H1 (cell line): ENCODE measurements at regions not wholly inside any gene's neighbourhood (a gene's known extent, or its start where the extent isn't known, plus 50 kb on each side); places are given as distances from the start of the nearest gene placed in this dataset.

Experiments used
- CTCF ChIA-PET: fragments of 300-600 bp; sonication (Branson Sonifier 250); formaldehyde crosslinking; loops from one replicate; lab custom pipeline; 2021; ENCODE audit not compliant: partially characterized antibody; lab: Charles Lee
- POLR2A ChIA-PET: fragments of 300-600 bp; sonication (Branson Sonifier 250); formaldehyde crosslinking; loops from one replicate; lab custom pipeline; 2021; ENCODE audit warnings: inconsistent platforms; ENCODE audit not compliant: partially characterized antibody; lab: Charles Lee
- DNase-seq, 2 experiments: peaks; one replicate each; pipeline versions ENCODE4 v3.0.0 to v3.0.0-alpha.2; 2010 to 2022; ENCODE audit warnings: low spot score in 2 of 2, low read depth in 1 of 2, mixed read lengths in 1 of 2
- FAIRE-seq: peaks from 2 replicates; lab custom pipeline; 2011; peaks lifted over from hg19 to GRCh38; lab: Jason Lieb, UNC
- H2AFZ ChIP-seq: 2 replicates; pipeline ENCODE4 v1.8.1; 2012; ENCODE audit warnings: low read length, inconsistent platforms
- H2AK5ac ChIP-seq: 2 replicates; pipeline ENCODE4 v1.6.1; 2013; ENCODE audit warnings: low read depth, low read length
- H2BK120ac ChIP-seq: replicated peaks from 2 replicates; pipeline ENCODE3; 2013; ENCODE audit warnings: low read depth, low read length, inconsistent platforms
- H2BK12ac ChIP-seq: 2 replicates; pipeline ENCODE4 v1.6.1; 2013; ENCODE audit warnings: low read depth, low read length
- H2BK15ac ChIP-seq: 2 replicates; pipeline ENCODE4 v1.6.1; 2013; ENCODE audit warnings: low read length
- H2BK20ac ChIP-seq: 2 replicates; pipeline ENCODE4 v1.6.1; 2013; ENCODE audit warnings: low read length
- H2BK5ac ChIP-seq: 2 replicates; pipeline ENCODE4 v1.6.1; 2013; ENCODE audit warnings: low read depth, low read length
- H3K14ac ChIP-seq: 2 replicates; pipeline ENCODE4 v1.6.1; 2013; ENCODE audit warnings: inconsistent platforms; ENCODE audit not compliant: insufficient read length
- H3K18ac ChIP-seq: 2 replicates; pipeline ENCODE4 v1.6.1; 2013; ENCODE audit warnings: low read length; ENCODE audit errors: extremely low read depth
- H3K23ac ChIP-seq: 2 replicates; pipeline ENCODE4 v1.6.1; 2013; ENCODE audit warnings: inconsistent platforms; ENCODE audit not compliant: insufficient read length
- H3K23me2 ChIP-seq: 2 replicates; pipeline ENCODE4 v1.6.1; 2013; ENCODE audit warnings: low read depth, low read length
- H3K27ac ChIP-seq: 2 replicates; pipeline ENCODE4 v1.6.1; 2011; ENCODE audit warnings: low read depth, low read length, inconsistent platforms
- H3K27me3 ChIP-seq, 4 experiments: replicated peaks in 1 of 4; 1 replicate in 1 of 4; 2 replicates in 3 of 4; pipeline versions ENCODE4 v1.6.1 to v1.8.1; 2011 to 2013; ENCODE audit warnings: low read length in 3 of 4, mild to moderate bottlenecking in 3 of 4, inconsistent platforms in 2 of 4, mixed read lengths in 2 of 4, moderate library complexity in 1 of 4; ENCODE audit not compliant: control insufficient read depth in 3 of 4, insufficient read depth in 3 of 4; ENCODE audit errors: extremely low read depth in 1 of 4
- H3K36me3 ChIP-seq, 4 experiments: 2 replicates each; pipeline versions ENCODE4 v1.6.1 to v1.8.1; 2011 to 2013; ENCODE audit warnings: mild to moderate bottlenecking in 4 of 4, low read length in 3 of 4, moderate library complexity in 2 of 4, control low read depth in 1 of 4, inconsistent platforms in 1 of 4; ENCODE audit not compliant: insufficient read depth in 4 of 4, control insufficient read depth in 2 of 4
- H3K4ac ChIP-seq: replicated peaks from 2 replicates; pipeline ENCODE3; 2013; ENCODE audit warnings: low read length, low read depth, mixed read lengths, inconsistent platforms; ENCODE audit not compliant: insufficient read length
- H3K4me1 ChIP-seq, 4 experiments: replicated peaks in 1 of 4; 1 replicate in 1 of 4; 2 replicates in 3 of 4; pipeline versions ENCODE4 v1.6.1 to v1.8.1; 2011 to 2013; ENCODE audit warnings: low read length in 3 of 4, inconsistent platforms in 2 of 4, mixed read lengths in 1 of 4; ENCODE audit not compliant: insufficient read depth in 4 of 4, control insufficient read depth in 3 of 4
- H3K4me2 ChIP-seq, 2 experiments: 2 replicates each; pipeline versions ENCODE4 v1.6.1 to v1.8.1; 2011 to 2013; ENCODE audit warnings: low read depth in 2 of 2, low read length in 2 of 2, control low read depth in 1 of 2, inconsistent platforms in 1 of 2, mild to moderate bottlenecking in 1 of 2; ENCODE audit not compliant: insufficient read depth in 1 of 2
- H3K4me3 ChIP-seq, 4 experiments: fragments of 200-600, 300-600 bp in 1 of 4; sonication (generic), shearing (Covaris generic), sonication (Bioruptor Twin) in 1 of 4; 2 replicates each; pipeline versions ENCODE4 v1.5.1 to v1.8.1; 2011 to 2016; ENCODE audit warnings: low read length in 4 of 4, low read depth in 3 of 4, control low read depth in 2 of 4, inconsistent platforms in 2 of 4, mild to moderate bottlenecking in 2 of 4, mixed read lengths in 1 of 4, moderate library complexity in 1 of 4; ENCODE audit not compliant: insufficient read depth in 2 of 4; ENCODE audit errors: extremely low read depth in 1 of 4
- H3K56ac ChIP-seq: replicated peaks from 2 replicates; pipeline ENCODE3; 2013; ENCODE audit warnings: low read depth, mild to moderate bottlenecking, mixed read lengths, low read length, inconsistent platforms; ENCODE audit not compliant: insufficient read length
- H3K79me1 ChIP-seq: 2 replicates; pipeline ENCODE4 v1.6.1; 2013; ENCODE audit warnings: low read depth, low read length, control low read depth
- H3K79me2 ChIP-seq, 2 experiments: 2 replicates each; pipeline versions ENCODE4 v1.6.1 to v1.8.1; 2012 to 2013; ENCODE audit warnings: low read length in 2 of 2, mild to moderate bottlenecking in 2 of 2, inconsistent platforms in 1 of 2; ENCODE audit not compliant: insufficient read depth in 2 of 2, control insufficient read depth in 1 of 2
- H3K9ac ChIP-seq, 4 experiments: replicated peaks in 1 of 4; 1 replicate in 1 of 4; 2 replicates in 3 of 4; pipeline versions ENCODE4 v1.6.1 to v1.8.1; 2011 to 2013; ENCODE audit warnings: low read depth in 3 of 4, low read length in 3 of 4, control low read depth in 2 of 4, mild to moderate bottlenecking in 2 of 4, moderate library complexity in 2 of 4, inconsistent platforms in 1 of 4; ENCODE audit errors: extremely low read depth in 1 of 4
- H3K9me3 ChIP-seq, 2 experiments: 2 replicates each; pipeline versions ENCODE4 v1.6.1 to v1.8.1; 2012 to 2013; ENCODE audit warnings: mild to moderate bottlenecking in 2 of 2, moderate library complexity in 2 of 2, control low read depth in 1 of 2, inconsistent platforms in 1 of 2, low read depth in 1 of 2, low read length in 1 of 2, mixed read lengths in 1 of 2; ENCODE audit not compliant: insufficient read depth in 2 of 2
- H4K20me1 ChIP-seq, 2 experiments: replicated peaks in 1 of 2; 2 replicates each; pipeline versions ENCODE3 to v1.8.1; 2011 to 2013; ENCODE audit warnings: inconsistent platforms in 2 of 2, low read length in 2 of 2, mild to moderate bottlenecking in 1 of 2; ENCODE audit not compliant: insufficient read depth in 2 of 2, control insufficient read depth in 1 of 2
- H4K5ac ChIP-seq: 2 replicates; pipeline ENCODE4 v1.6.1; 2013; ENCODE audit warnings: low read length, low read depth, mixed read lengths, inconsistent platforms; ENCODE audit not compliant: insufficient read length
- H4K8ac ChIP-seq: 2 replicates; pipeline ENCODE4 v1.8.0; 2013; ENCODE audit warnings: mild to moderate bottlenecking, moderate library complexity, low read length, inconsistent platforms; ENCODE audit not compliant: insufficient read depth; ENCODE audit errors: extremely low read depth
- H4K91ac ChIP-seq: replicated peaks from 2 replicates; pipeline ENCODE3; 2013; ENCODE audit warnings: low read length, mixed read lengths, inconsistent platforms; ENCODE audit not compliant: insufficient read length
- BRCA1 ChIP-seq: IDR thresholded peaks from 2 replicates; pipeline ENCODE4 v1.6.1; 2012; ENCODE audit warnings: low read depth, low read length, improper control_type of control experiment
- EGR1 ChIP-seq: IDR thresholded peaks from 2 replicates; pipeline ENCODE4 v1.6.1; 2011; ENCODE audit warnings: low read depth, low read length, borderline replicate concordance
- GTF2F1 ChIP-seq: IDR thresholded peaks from 2 replicates; pipeline ENCODE4 v1.6.1; 2012; ENCODE audit warnings: low read depth, low read length, improper control_type of control experiment, borderline replicate concordance
- WGBS, 2 experiments: shearing (Covaris generic) in 1 of 2; methylation state at CpG; one replicate each; pipeline versions ENCODE4 v1.1.6 to v1.1.7; 2013 to 2015; ENCODE audit warnings: low lambda C conversion rate in 2 of 2, mixed read lengths in 2 of 2, inconsistent platforms in 1 of 2, low coverage in 1 of 2, missing lambda C conversion rate in 1 of 2; ENCODE audit not compliant: insufficient replicate concordance in 2 of 2, insufficient coverage in 1 of 2, insufficient read length in 1 of 2; ENCODE audit errors: extremely low coverage in 1 of 2, missing lambda C conversion rate in 1 of 2; 5-methylcytosine and 5-hydroxymethylcytosine counted together
- TF ChIP-seq, protein P1 (sequence below), 3 experiments: IDR thresholded peaks; 1 replicate in 2 of 3; 2 replicates in 1 of 3; pipeline versions ENCODE4 v1.5.1 to v1.6.1; 2011; ENCODE audit warnings: low read length in 3 of 3, mild to moderate bottlenecking in 3 of 3, inconsistent platforms in 2 of 3, low read depth in 1 of 3, moderate library complexity in 1 of 3; ENCODE audit not compliant: insufficient read depth in 1 of 3; ENCODE audit errors: control extremely low read depth in 1 of 3

- no peak overlapping the region for H3K4me2 ChIP-seq
- no peak overlapping the region for H2BK120ac ChIP-seq
- H2AFZ ChIP-seq, result no peak overlapping the region
- CTCF ChIA-PET, result no interaction called here
- no peaks in the 10 kb centered on the region for H3K79me1 ChIP-seq
- no peak overlapping the region for H4K8ac ChIP-seq
- no peak overlapping the region for H3K27ac ChIP-seq
- H2BK15ac ChIP-seq, result no peak overlapping the region
- no peak overlapping the region for H3K9ac ChIP-seq
- H3K23me2 ChIP-seq, result no peaks in the 10 kb centered on the region
- peaks cover 0 to 7% of the 10 kb centered on the region in 2 experiments; a peak in 1 of 4 replicates for H3K9me3 ChIP-seq
- no peak overlapping the region for H3K14ac ChIP-seq
- no peaks in the 10 kb centered on the region for H3K79me2 ChIP-seq
- no peak overlapping the region for H4K91ac ChIP-seq
- no peak overlapping the region for H2BK12ac ChIP-seq
- 78% methylated on average over 2 of the region's 2 CpGs; no CpG with 5 or more reads in 1 of the 2 experiments for WGBS, 2 experiments
- no peak for DNase-seq
- POLR2A ChIA-PET, result no interaction called here
- H3K18ac ChIP-seq, result no peak overlapping the region
- FAIRE-seq, result no peak
- no peaks in the 10 kb centered on the region; a peak in 1 of 7 replicates for H3K4me1 ChIP-seq
- H4K5ac ChIP-seq, result no peak overlapping the region
- no peak overlapping the region for H3K23ac ChIP-seq
- no peaks in the 10 kb centered on the region for H4K20me1 ChIP-seq
- no peak overlapping the region for H3K4me3 ChIP-seq
- H3K36me3 ChIP-seq, result no peaks in the 10 kb centered on the region
- TF ChIP-seq BRCA1, result no peak
- TF ChIP-seq, protein P1, sequence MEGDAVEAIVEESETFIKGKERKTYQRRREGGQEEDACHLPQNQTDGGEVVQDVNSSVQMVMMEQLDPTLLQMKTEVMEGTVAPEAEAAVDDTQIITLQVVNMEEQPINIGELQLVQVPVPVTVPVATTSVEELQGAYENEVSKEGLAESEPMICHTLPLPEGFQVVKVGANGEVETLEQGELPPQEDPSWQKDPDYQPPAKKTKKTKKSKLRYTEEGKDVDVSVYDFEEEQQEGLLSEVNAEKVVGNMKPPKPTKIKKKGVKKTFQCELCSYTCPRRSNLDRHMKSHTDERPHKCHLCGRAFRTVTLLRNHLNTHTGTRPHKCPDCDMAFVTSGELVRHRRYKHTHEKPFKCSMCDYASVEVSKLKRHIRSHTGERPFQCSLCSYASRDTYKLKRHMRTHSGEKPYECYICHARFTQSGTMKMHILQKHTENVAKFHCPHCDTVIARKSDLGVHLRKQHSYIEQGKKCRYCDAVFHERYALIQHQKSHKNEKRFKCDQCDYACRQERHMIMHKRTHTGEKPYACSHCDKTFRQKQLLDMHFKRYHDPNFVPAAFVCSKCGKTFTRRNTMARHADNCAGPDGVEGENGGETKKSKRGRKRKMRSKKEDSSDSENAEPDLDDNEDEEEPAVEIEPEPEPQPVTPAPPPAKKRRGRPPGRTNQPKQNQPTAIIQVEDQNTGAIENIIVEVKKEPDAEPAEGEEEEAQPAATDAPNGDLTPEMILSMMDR (IDR thresholded peaks at IDR 0.05; ENCODE audit: control extremely low read depth in 1 of 3, insufficient read depth in 1 of 3, low read depth in 1 of 3, low read length in 3 of 3), result no peak
- no peak for TF ChIP-seq EGR1
- no peak for TF ChIP-seq GTF2F1
- TF ChIP-seq, all 59 proteins: peak for 0
- Histone ChIP-seq H3K27me3 (no peaks in the 10 kb centered on the region), H2BK20ac (no peak overlapping the region), H2AK5ac (no peak overlapping the region), H2BK5ac (no peak overlapping the region), H3K56ac (no peak overlapping the region), H3K4ac (no peak overlapping the region)
These were observed 626.6 kb upstream of the CITED2 start for GRCh38 chr6:140001005-140001404.
